ENCODE measurements at regions not wholly inside any gene's neighbourhood (a gene's known extent, or its start where the extent isn't known, plus 50 kb on each side); places are given as distances from the start of the nearest gene placed in this dataset.
"Not testable (repeated sequence)": the region's sequence is repeated elsewhere in the genome, so short reads cannot be mapped to it uniquely, and the experiment has no call there.

- H3K27ac ChIP-seq (ENCODE audit: low read length) = no peak overlapping the region
- H3K27me3 ChIP-seq (ENCODE audit: control insufficient read depth, insufficient read depth, low read length) = no peaks in the 10 kb centered on the region
- H3K4me1 ChIP-seq (ENCODE audit: control insufficient read depth, low read depth, low read length) = no peaks in the 10 kb centered on the region
- no peak overlapping the region for H3K9ac ChIP-seq (ENCODE audit: low read length)
- no peaks in the 10 kb centered on the region for H3K36me3 ChIP-seq (ENCODE audit: control insufficient read depth, low read depth, low read length)
- H3K9me3 ChIP-seq (ENCODE audit: control insufficient read depth, low read depth, low read length) = no peaks in the 10 kb centered on the region
- H3K4me3 ChIP-seq (ENCODE audit: low read length) = no peak overlapping the region
Measured at GRCh38 chr11:129703846-129704245, 111.8 kb upstream of the TMEM45B start.

- no peaks in the 10 kb centered on the region for H3K9me3 ChIP-seq (ENCODE audit: control insufficient read depth, low read depth, low read length)
- H3K36me3 ChIP-seq (ENCODE audit: control insufficient read depth, low read depth, low read length) = no peaks in the 10 kb centered on the region
- no peak overlapping the region for H3K27ac ChIP-seq (ENCODE audit: low read length)
- no peak overlapping the region for H3K4me3 ChIP-seq (ENCODE audit: low read length)
- H3K4me1 ChIP-seq (ENCODE audit: control insufficient read depth, low read depth, low read length) = no peaks in the 10 kb centered on the region
- no peaks in the 10 kb centered on the region for H3K27me3 ChIP-seq (ENCODE audit: control insufficient read depth, insufficient read depth, low read length)
- no peak overlapping the region for H3K9ac ChIP-seq (ENCODE audit: low read length)
Measured at GRCh38 chr11:129704831-129705230, 110.8 kb upstream of the TMEM45B start.

DNA sequence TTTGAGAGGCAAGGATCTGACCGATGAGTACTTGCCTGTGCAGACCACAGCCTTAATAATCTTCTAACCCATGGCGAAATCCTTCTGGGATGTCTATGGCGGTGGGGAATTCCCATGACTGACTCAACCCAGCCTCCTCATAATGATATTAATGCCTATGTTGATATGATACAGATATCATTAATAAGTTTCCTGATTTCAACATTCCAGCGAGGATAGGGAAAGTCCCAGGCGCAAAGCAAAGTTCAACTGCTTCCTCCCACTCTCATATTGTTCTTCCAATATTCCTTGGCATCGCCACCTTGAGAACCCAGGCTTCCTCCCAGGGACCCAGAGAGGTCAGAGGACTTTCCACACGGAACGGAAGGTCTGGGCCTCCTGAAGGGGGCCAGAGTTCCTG is 110.3 kb upstream of the TMEM45B start:
- no peak overlapping the region for H3K9ac ChIP-seq (ENCODE audit: low read length)
- no peaks in the 10 kb centered on the region for H3K4me1 ChIP-seq (ENCODE audit: control insufficient read depth, low read depth, low read length)
- no peak overlapping the region for H3K4me3 ChIP-seq (ENCODE audit: low read length)
- no peaks in the 10 kb centered on the region for H3K27me3 ChIP-seq (ENCODE audit: control insufficient read depth, insufficient read depth, low read length)
- H3K27ac ChIP-seq (ENCODE audit: low read length) = no peak overlapping the region
- no peaks in the 10 kb centered on the region for H3K9me3 ChIP-seq (ENCODE audit: control insufficient read depth, low read depth, low read length)
- H3K36me3 ChIP-seq (ENCODE audit: control insufficient read depth, low read depth, low read length) = no peaks in the 10 kb centered on the region

GRCh38 chr11:129705933-129706332 is 109.7 kb upstream of the TMEM45B start:
- Histone ChIP-seq H3K4me3 (ENCODE audit: low read length) (no peak overlapping the region), H3K4me1 (ENCODE audit: control insufficient read depth, low read depth, low read length) (no peaks in the 10 kb centered on the region), H3K36me3 (ENCODE audit: control insufficient read depth, low read depth, low read length) (no peaks in the 10 kb centered on the region), H3K9me3 (ENCODE audit: control insufficient read depth, low read depth, low read length) (no peaks in the 10 kb centered on the region), H3K9ac (ENCODE audit: low read length) (no peak overlapping the region), H3K27me3 (ENCODE audit: control insufficient read depth, insufficient read depth, low read length) (no peaks in the 10 kb centered on the region), H3K27ac (ENCODE audit: low read length) (no peak overlapping the region)

GRCh38 chr11:129709801-129710398 is 105.7 kb upstream of the TMEM45B start:
- H3K9ac ChIP-seq (ENCODE audit: low read length) = no peak overlapping the region
- no peaks in the 10 kb centered on the region for H3K4me1 ChIP-seq (ENCODE audit: control insufficient read depth, low read depth, low read length)
- H3K9me3 ChIP-seq (ENCODE audit: control insufficient read depth, low read depth, low read length) = no peaks in the 10 kb centered on the region
- H3K4me3 ChIP-seq (ENCODE audit: low read length) = no peak overlapping the region
- no peaks in the 10 kb centered on the region for H3K36me3 ChIP-seq (ENCODE audit: control insufficient read depth, low read depth, low read length)
- no peaks in the 10 kb centered on the region for H3K27me3 ChIP-seq (ENCODE audit: control insufficient read depth, insufficient read depth, low read length)
- H3K27ac ChIP-seq (ENCODE audit: low read length) = no peak overlapping the region

DNA sequence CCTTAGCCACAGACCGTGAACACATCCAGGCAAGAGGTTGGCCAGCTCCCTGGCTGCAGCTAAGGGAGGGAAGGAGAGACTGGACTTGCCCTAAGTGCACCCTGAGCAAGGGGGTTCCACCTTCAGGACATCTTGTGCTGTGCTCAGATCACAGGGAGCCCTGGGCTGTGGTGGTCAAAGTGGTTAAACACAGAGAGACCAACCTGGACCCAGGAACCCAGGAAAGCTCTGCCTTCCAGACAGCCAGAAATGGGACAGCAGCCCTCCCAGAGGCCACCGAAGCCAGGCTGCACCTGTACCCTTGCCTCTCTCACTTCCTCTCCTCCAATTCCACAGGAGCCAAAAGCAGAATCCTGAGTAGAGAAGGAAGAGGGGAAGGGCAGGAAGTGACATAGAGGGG is 105.2 kb upstream of the TMEM45B start:
- Histone ChIP-seq H3K9ac (ENCODE audit: low read length) (no peak overlapping the region), H3K9me3 (ENCODE audit: control insufficient read depth, low read depth, low read length) (no peaks in the 10 kb centered on the region), H3K27ac (ENCODE audit: low read length) (no peak overlapping the region), H3K4me1 (ENCODE audit: control insufficient read depth, low read depth, low read length) (no peaks in the 10 kb centered on the region), H3K4me3 (ENCODE audit: low read length) (no peak overlapping the region), H3K36me3 (ENCODE audit: control insufficient read depth, low read depth, low read length) (no peaks in the 10 kb centered on the region), H3K27me3 (ENCODE audit: control insufficient read depth, insufficient read depth, low read length) (no peaks in the 10 kb centered on the region)

DNA sequence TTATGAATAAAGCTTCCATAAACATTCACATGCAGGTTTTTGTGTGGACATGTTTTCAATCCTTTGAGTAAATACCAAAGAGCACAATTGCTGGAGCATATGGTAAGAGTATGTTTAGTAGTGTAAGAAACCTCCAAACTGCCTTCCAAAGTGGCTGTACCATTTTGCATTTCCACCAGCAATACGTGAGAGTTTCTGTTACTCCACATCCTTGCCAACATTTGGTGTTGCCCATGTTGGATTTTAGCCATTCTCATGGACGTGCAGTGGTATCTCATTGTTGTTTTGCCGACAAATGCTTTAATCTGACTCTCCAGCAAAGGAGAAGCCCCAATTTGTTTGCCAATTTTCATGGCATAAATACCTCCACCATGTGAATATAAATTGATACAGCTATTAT is 103.9 kb upstream of the TMEM45B start:
- H3K27ac ChIP-seq (ENCODE audit: low read length) = no peak overlapping the region
- H3K4me1 ChIP-seq (ENCODE audit: control insufficient read depth, low read depth, low read length) = no peaks in the 10 kb centered on the region
- no peaks in the 10 kb centered on the region for H3K9me3 ChIP-seq (ENCODE audit: control insufficient read depth, low read depth, low read length)
- no peak overlapping the region for H3K4me3 ChIP-seq (ENCODE audit: low read length)
- H3K27me3 ChIP-seq (ENCODE audit: control insufficient read depth, insufficient read depth, low read length) = no peaks in the 10 kb centered on the region
- H3K9ac ChIP-seq (ENCODE audit: low read length) = no peak overlapping the region
- H3K36me3 ChIP-seq (ENCODE audit: control insufficient read depth, low read depth, low read length) = no peaks in the 10 kb centered on the region

DNA sequence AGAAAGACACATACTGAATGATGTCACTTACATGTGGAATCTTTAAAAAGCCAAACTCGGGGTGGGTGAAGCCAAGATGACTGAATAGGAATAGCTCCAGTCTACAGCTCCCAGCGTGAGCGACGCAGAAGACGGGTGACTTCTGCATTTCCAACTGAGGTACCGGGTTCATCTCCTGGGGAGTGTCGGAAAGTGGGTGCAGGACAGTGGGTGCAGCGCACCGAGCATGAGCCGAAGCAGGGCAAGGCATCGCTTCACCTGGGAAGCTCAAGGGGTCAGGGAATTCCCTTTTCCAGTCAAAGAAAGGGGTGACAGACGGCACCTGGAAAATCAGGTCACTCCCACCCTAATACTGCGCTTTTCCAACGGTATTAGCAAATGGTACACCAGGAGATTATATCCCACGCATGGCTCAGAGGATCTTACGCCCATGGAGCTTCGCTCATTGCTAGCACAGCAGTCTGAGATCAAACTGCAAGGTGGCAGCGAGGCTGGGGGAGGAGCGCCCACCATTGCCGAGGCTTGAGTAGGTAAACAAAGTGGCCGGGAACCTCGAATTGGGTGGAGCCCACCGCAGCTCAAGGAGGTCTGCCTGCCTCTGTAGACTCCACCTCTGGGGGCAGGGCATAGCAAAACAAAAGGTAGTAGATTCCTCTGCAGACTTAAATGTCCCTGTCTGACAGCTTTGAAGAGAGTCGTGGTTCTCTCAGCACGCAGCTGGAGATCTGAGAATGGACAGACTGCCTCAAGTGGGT is 103.0 kb upstream of the TMEM45B start:
- not testable (repeated sequence) for H3K9ac ChIP-seq (ENCODE audit: low read length); H3K27ac ChIP-seq (ENCODE audit: low read length)

GRCh38 chr11:129719037-129719436 is 96.6 kb upstream of the TMEM45B start:
- Histone ChIP-seq H3K9me3 (ENCODE audit: control insufficient read depth, low read depth, low read length) (no peaks in the 10 kb centered on the region), H3K36me3 (ENCODE audit: control insufficient read depth, low read depth, low read length) (no peaks in the 10 kb centered on the region), H3K4me1 (ENCODE audit: control insufficient read depth, low read depth, low read length) (no peaks in the 10 kb centered on the region), H3K4me3 (ENCODE audit: low read length) (no peak overlapping the region), H3K9ac (ENCODE audit: low read length) (no peak overlapping the region), H3K27ac (ENCODE audit: low read length) (no peak overlapping the region), H3K27me3 (ENCODE audit: control insufficient read depth, insufficient read depth, low read length) (no peaks in the 10 kb centered on the region)

More for the DNA sequence above, 103.0 kb upstream of the TMEM45B start:
- H3K36me3 ChIP-seq (ENCODE audit: control insufficient read depth, low read depth, low read length); H3K9me3 ChIP-seq (ENCODE audit: control insufficient read depth, low read depth, low read length); H3K4me1 ChIP-seq (ENCODE audit: control insufficient read depth, low read depth, low read length); H3K4me3 ChIP-seq (ENCODE audit: low read length); H3K27me3 ChIP-seq (ENCODE audit: control insufficient read depth, insufficient read depth, low read length): not testable (repeated sequence)

GRCh38 chr11:129720156-129720555 is 95.5 kb upstream of the TMEM45B start:
- no peaks in the 10 kb centered on the region for H3K27me3 ChIP-seq (ENCODE audit: control insufficient read depth, insufficient read depth, low read length)
- no peak overlapping the region for H3K27ac ChIP-seq (ENCODE audit: low read length)
- H3K9me3 ChIP-seq (ENCODE audit: control insufficient read depth, low read depth, low read length) = no peaks in the 10 kb centered on the region
- no peak overlapping the region for H3K4me3 ChIP-seq (ENCODE audit: low read length)
- H3K4me1 ChIP-seq (ENCODE audit: control insufficient read depth, low read depth, low read length) = no peaks in the 10 kb centered on the region
- H3K9ac ChIP-seq (ENCODE audit: low read length) = no peak overlapping the region
- H3K36me3 ChIP-seq (ENCODE audit: control insufficient read depth, low read depth, low read length) = no peaks in the 10 kb centered on the region

DNA sequence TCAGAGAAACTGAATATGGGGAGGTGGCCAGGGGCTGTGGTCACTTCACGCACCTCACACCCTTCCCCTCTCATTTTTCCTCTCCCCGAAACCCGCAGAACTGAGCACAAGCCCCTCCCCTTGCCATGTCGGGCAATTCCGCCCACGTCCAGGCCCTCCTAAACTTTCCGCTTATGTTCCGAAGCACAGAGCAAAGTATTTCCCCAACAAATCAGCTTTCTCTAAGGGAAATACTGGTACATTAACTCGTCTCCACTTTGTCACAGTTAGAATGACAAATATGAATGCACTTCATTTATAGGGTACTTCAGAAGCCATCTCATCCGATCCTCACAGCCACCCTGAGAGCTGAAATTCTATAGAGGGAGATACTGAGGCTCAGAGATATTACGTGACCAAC is 94.7 kb upstream of the TMEM45B start:
- H3K9me3 ChIP-seq (ENCODE audit: control insufficient read depth, low read depth, low read length) = no peaks in the 10 kb centered on the region
- H3K9ac ChIP-seq (ENCODE audit: low read length) = no peak overlapping the region
- H3K4me3 ChIP-seq (ENCODE audit: low read length) = no peak overlapping the region
- no peaks in the 10 kb centered on the region for H3K4me1 ChIP-seq (ENCODE audit: control insufficient read depth, low read depth, low read length)
- no peak overlapping the region for H3K27ac ChIP-seq (ENCODE audit: low read length)
- H3K36me3 ChIP-seq (ENCODE audit: control insufficient read depth, low read depth, low read length) = no peaks in the 10 kb centered on the region
- no peaks in the 10 kb centered on the region for H3K27me3 ChIP-seq (ENCODE audit: control insufficient read depth, insufficient read depth, low read length)

GRCh38 chr11:129721685-129722084 is 94.0 kb upstream of the TMEM45B start:
- Histone ChIP-seq H3K36me3 (ENCODE audit: control insufficient read depth, low read depth, low read length) (no peaks in the 10 kb centered on the region), H3K9me3 (ENCODE audit: control insufficient read depth, low read depth, low read length) (no peaks in the 10 kb centered on the region), H3K27me3 (ENCODE audit: control insufficient read depth, insufficient read depth, low read length) (no peaks in the 10 kb centered on the region), H3K4me1 (ENCODE audit: control insufficient read depth, low read depth, low read length) (no peaks in the 10 kb centered on the region), H3K27ac (ENCODE audit: low read length) (no peak overlapping the region), H3K9ac (ENCODE audit: low read length) (no peak overlapping the region), H3K4me3 (ENCODE audit: low read length) (no peak overlapping the region)

Data from iPS-18a (cell line).